Pulmonary artery endothelial cell (primary cell): ENCODE measurements at regions not wholly inside any gene's neighbourhood (a gene's known extent, or its start where the extent isn't known, plus 50 kb on each side); places are given as distances from the start of the nearest gene placed in this dataset.

Source experiments
- DNase-seq: peaks from one replicate; pipeline ENCODE4 v3.0.0-alpha.2; 2011; ENCODE audit warnings: low read depth, low spot score

DNA sequence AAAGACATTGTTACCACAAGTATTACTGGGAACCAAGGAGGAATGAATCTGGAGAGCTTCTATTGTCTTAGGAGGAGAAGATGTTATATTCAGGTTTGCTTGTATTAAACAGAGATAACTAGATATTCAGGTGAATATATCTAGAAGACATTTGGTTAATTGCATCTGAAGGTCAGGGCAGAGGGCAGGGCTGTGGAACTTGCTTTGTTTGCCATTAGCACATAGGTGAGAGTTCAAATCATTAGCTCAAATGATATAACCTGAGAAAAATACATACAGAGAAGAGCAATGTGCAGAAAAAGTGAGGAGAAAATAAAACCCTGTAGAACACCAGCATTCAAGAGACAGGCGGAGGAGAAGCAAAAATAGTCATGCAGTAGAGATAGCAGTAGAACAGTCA is 116.8 kb downstream of the DNAJB9 start:
- DNase-seq = no peak

DNA sequence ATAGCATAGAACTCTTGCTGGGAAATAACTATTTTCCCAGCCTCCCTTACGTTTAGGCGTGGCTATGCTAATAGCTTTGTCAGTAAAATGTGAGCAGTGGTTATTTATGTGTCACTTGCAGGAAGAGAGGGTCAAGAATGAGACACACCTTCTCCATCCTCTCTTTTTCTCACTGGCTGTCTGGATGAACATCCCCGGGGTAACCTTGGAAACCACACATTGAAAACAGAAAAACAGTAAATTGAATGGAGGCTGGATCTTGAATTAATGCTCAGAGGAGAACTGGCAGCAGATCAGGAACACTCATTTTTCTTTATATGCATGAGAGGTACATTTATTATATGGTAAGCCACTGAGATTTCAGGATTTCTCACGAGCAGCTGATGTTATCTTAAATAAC is 127.6 kb downstream of the DNAJB9 start:
- DNase-seq = no peak

DNA sequence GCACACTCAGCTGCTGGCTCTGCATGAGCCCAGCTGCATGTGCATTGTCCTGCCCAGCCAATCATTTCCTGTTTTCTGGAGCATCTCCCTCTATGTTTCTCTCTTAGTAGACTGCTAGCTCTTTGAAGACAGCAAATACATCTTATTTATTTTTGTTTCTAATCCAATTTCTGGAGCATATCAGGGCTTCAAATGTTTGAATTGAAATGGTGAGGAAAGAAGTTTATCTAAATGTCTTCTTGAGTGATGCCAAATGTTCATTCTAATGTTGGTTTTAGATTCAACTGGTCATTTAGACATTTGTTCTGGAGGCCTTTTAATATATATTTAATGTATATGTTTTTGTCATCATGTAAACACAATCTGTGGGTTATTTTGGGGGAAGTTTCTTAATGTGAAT is 141.9 kb downstream of the DNAJB9 start:
- DNase-seq = no peak

DNA sequence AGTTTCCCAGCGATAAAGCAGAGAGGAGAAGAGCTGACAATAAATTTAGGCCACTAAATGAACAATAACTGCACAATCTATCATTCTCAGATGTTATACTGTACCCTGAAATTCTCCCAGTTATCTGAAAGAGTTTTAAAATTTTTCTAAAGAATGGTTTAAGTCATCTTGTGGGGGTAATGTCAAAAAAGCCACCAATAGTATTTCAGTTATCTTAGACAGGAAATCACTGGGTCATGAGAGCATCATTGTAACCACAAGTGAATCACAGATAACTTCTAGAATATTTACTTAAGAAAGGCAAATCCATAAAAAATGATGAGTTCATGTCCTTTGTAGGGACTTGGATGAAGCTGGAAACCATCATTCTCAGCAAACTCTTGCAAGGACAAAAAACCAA is 147.1 kb downstream of the DNAJB9 start:
- no peak for DNase-seq

DNA sequence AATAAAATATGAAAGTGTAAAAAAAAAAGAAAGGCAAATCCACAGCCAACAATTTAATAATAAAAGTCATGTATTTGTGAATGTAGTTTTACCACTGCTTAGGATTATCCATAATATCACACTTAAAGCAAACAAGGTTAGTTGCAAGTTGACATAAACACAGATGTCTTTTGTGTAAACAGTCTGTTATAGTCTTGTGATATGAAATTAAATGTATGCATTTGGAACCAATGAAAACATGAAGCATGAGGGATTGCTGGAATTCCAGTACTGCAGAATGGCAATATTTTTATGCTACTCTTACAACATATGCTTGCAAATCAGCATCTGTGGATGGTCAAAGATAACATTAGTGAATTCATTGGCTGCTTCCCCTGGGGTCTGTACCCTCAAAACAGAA is 148.1 kb downstream of the DNAJB9 start:
- DNase-seq = no peak

DNA sequence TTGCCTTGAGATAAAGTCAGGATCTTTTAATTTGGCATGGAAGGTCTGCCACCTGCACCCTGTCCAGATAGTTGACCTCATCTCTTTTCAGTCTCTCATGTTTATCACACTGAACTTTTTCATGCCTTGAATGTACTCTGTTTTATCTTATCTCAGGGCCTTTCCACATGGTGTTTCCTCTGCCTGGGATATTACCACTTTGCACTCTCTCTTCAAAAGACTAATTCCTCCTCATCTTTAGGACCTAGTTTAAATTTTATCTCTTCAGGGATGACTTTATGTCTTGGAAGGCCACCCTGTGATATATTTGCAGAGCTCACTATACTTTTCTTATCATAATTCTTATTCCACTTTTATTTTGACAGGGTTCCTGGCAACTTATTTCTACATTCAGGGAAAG is 150.0 kb downstream of the DNAJB9 start:
- DNase-seq = no peak

DNA sequence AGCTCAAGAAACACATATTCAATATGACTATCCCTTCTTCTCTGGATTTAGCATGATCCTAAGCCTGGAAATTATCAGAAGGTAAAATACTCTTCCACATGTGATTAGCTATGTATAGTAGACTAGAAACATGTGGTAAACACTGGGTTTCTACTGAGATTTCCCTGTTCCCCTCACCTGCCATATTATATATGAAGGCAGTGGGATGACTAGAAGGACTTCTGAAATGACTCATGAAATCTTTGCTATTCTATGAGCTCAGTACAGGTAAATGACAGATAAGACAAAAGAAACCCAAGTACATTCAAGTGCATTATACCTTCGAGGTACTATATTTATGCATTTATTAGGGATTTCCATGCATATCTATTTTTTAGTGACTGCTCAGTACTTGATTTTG is 152.9 kb downstream of the DNAJB9 start:
- no peak for DNase-seq

DNA sequence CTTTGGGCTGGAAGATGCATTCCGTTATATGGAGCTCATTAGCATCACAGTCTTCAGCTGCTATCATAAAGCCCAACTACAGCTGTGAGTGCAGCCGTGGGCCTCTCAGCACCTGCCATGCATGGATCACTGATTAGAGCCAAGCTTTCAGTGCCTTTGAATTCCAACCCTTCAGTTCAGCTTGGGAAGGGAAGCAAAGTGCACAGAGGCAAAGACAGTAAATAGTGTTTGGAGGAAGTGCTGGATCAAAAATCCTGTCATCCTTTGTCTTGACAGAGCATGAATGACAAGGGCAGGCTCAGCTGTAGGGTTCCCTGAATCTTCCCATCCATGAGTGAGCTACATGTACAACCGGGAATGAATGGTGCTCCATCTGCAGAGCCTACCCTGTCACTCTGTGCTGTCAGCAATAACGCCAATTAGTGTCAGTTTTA is 153.7 kb downstream of the DNAJB9 start:
- DNase-seq = no peak

DNA sequence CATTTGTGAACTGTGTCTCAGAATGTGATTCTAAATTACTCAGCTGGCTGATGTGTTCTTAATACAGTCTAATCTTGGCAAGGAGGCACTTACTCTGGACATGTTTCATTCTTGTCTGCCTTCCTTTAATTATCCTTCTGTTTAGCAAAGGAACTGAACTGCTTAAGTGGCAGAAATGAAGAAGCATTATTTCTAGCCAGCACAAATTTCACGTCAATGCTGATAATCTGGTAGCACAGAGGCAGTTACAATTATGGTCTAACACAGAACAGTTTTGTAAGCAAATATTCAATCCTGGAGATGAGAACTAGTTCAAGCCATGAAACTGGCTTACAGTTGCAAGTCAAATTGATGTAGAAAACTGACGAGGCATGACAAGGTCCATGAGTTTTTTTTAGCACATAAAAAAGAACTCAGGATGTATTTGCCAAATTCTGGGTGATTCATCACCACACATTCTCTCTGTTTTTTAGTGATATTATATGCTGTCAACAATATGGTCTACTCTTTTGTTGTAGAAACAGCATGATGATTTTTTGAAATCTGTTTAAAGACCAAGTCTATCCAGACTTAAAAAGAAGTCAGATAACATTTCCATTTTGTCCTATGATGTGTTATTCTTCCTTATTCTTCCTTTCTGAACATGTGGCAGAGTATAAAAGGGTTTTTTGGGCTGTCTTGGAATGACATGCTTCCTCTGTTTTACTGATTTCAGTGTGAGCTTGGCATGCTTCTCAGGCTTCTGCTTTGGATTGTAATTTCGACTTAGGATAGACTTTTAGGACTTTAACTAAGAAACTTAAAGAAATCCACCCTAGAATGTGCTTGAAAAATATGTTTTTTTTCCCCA is 154.8 kb downstream of the DNAJB9 start:
- DNase-seq = no peak

DNA sequence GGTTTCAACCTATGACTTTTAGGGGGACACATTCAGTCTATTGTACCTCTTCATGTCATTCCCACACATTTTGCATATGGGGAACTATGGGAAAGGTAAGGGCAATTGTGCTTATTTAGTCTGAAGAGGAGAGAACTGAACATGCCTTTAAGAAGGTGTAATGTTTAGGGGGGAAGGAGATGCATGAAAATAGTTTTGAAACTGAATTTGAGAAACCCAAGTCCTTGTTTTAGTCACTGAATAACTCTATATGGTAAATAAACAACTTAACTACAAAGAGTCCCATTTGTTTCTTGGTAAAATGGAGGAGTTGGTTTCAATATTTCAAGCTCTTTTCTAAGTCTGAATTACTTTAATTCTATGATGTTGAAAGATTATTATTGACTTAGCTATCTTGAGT is 166.1 kb downstream of the DNAJB9 start:
- DNase-seq = no peak

DNA sequence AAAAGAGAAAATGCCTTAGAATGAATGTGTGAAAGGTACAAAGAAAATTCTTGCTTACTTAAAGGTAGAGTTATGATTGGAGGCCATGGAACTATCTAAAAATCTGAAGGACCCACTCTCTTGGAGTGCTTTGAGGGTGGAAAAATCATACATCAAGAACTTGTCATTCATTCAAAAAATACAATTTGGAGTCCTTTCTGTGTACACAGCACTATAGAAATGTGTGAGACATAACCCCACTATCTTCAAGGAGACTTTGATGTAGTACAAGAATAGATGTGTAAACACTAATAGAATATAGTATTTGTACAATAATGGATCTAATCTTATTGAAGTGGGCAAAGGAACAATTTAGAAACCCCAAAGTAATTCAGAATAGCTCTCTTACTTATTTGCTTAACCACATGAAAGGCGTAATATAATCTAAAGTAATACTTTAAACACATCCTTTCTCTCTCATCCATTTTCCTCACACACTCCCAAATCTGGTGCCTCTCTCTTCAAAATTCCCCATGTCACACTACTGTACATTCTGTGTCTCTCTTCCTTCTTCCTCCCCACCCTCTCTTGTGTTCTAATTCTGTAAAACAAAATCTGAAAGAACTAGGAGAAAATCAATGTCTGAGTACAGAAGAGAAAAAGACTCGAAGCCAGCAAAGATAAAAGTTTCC is 166.7 kb downstream of the DNAJB9 start:
- no peak for DNase-seq

DNA sequence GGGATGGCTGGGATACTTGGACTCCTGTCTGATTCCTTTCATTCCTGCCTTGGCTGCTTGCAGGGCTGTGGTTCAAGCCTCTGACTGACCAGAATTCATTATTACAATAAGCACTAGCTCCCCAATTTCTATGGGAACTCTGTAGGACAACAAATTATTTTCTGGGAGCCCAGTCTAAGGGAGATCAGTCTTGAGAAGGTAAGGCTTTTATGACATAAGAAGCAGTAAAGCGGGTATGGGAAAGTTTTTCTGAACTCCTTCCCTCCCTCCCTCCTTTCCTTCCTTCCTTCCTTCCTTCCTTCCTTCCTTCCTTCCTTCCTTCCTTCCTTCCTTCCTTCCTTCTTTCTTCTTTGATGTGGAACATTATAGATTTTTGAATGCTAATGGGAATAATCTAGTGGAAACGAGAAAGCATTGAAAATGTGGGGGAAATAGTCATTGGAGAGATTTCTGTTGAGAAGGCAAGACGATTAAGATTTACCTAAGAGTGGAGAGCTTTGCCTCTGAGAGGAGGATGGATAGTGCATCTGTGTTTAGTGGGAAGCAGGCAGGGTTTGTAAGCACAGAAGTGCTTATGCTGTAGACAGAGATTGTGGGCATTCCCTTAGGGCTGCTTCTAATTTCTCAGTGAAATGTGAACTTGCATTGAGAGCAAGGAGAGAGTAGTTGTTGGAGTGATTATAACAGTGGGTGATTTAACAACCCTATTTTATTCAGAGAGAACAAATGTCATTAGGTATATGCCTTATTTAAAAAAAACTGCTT is 201.5 kb downstream of the DNAJB9 start:
- no peak for DNase-seq

DNA sequence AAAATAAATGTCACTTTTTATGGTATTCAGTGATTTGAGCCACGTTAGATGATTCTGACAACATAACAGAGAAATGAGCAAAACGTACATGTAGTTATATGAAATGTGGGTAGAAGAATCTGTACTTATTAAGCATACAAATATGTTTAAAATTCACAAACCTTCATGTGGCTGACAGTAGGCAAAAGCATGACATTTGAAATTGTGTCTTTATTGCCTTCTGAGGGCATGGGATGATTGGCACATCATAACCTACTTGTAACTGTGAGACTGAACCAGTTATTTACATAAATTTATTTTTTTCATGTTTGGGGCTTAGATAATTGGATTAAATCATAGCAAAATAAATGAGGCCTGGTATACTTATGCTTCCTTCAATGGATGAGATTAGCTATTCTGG is 202.2 kb downstream of the DNAJB9 start:
- no peak for DNase-seq

DNA sequence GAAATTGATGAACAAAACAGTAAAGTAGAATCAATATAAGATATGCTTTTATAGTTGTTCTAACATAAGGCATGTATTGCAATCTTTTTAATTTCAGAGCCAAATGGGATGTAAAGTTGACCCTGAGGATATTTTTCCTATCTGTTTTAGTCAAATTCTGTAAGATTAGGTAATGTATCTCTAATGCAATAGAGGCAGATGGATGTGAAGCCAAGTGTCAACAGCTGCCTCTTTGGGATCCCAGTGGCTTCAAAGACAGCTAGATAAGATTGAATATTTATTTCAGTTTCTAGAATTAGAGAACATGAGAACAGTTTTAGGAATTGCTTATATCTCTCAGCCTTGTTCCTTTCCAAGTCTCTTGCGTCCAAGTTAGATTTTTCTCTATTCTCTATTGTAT is 208.3 kb downstream of the DNAJB9 start:
- DNase-seq = no peak

DNA sequence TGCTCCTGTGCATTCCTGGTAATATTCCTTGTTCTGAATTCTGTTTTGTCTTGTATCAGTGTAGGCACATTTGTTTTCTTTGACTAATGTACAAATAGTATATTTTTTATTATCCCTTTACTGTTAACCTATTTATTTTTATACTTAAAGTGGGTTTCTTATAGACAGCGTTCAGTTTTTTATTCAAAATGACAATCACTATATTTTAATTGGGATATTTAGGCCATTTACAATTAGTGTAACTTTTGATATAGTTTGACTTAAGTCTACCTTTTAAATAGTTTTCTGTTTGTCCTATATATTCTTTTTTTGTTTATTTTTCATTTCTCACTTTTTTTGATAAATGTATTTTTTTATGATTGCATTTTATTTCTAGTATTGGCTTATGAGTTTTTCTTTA is 219.8 kb downstream of the DNAJB9 start:
- no peak for DNase-seq

DNA sequence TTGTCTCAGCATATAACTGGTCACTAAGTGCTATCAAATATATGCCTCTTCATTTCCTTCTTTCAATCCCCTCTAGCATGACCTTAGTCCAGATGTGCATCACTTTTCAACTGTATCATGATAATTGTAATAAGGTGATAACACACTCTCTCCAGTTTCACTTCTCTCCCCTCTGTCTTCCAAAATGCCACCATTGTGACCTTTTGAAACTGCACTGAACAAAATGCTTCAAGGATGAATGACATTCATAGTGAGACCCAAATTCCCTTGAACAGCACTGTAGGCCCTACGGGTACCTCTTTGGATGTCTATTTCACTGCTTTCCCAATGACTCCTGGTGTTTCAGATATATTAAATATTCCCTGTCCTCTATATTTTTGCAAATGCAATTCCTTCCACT is 224.8 kb downstream of the DNAJB9 start:
- no peak for DNase-seq

DNA sequence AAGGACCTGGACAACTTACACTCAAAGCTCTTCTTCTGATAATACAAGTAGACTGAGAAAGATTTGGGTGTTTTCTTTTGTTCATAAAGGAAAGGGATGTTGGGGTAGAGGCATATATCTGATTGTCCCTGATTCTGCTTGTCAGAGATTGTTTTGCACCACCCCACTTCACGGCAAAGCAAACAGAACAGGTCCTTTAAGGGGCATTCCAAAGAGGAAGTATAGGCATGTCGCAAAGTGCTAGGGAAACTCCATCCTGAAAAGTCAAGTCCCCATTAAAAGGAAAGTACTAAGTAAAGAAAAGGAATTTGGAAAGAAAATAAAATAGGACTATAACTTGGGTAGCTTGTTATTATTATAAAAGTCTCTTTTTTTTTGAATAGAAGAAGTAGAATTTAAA is 233.0 kb downstream of the DNAJB9 start:
- DNase-seq = no peak

DNA sequence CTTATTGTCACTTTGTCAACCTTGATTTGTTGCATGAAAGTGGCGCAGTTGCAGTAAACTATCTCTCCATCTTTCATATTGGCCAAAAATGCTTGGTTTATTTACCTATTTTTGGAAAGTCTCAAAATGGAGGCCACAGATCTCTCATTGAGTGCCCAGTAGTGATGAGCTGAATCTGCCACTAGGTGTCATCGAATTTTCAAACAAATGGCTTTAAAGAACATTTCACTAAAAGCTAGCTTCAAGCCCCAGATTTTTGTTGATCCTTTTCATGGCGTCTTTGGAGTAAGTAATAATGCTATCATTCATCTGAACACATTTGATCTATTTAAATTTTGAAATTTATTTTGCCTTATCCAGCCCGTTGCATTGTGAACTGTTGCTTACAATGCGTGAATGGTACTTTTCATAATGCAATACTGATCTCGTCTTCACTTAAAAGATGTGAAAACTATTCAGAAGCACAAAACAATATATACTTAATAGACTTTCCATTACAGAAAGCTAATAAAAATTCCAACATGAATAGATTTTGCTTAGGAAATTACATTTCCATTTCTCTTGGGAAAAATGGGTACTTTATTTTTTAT is 236.2 kb downstream of the DNAJB9 start:
- no peak for DNase-seq

DNA sequence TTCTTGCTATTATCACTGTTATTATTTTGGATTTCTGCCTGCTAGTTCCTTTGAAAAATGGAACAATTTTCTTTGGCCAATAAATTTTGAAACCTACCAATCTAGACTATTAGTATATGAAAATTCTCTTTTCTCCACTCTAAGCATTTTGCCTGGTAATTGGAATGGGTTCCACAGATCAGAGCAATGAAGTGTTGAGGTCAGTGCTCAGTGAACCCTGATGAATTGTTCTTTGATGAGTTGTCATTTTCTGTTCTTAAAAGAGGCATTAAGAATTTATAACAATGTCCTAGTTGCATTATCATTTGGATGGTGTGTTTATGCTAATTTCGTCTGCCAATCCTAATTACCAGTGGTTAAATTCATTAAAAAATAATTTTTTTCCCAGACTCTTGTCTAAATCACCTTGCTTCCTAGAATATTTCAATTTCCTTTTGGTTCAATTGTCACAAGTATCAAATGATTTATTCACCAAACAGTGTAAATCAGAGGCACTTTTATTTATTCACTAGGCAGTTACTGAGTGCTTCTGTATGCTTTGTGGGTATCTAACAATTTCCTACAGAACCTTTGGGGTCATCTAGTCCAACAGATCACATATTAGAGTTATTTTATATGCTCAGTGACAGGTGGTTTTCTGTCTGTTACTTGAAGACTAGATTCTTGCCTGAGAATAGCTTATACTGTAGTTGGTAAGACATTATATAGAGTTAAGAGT is 239.0 kb downstream of the DNAJB9 start:
- DNase-seq = no peak

DNA sequence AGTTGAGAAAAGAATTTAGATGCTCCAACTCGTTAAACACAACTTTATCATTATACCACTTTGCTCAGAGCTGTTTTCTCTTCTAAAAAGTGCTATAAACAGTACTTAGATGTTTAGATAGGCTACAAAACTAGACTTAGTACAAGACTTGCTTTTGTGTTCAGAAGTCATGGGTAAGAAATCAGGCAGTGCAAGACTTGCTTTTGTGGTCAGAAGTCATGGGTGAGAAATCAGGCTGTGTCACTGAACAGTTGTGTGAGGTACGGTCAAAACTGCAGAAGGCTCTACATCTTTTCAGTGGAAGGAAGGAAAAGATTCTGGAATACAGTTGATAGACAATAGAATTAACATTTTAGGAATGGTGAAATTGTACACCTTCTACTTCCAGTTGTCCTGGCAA is 239.7 kb downstream of the DNAJB9 start:
- no peak for DNase-seq

DNA sequence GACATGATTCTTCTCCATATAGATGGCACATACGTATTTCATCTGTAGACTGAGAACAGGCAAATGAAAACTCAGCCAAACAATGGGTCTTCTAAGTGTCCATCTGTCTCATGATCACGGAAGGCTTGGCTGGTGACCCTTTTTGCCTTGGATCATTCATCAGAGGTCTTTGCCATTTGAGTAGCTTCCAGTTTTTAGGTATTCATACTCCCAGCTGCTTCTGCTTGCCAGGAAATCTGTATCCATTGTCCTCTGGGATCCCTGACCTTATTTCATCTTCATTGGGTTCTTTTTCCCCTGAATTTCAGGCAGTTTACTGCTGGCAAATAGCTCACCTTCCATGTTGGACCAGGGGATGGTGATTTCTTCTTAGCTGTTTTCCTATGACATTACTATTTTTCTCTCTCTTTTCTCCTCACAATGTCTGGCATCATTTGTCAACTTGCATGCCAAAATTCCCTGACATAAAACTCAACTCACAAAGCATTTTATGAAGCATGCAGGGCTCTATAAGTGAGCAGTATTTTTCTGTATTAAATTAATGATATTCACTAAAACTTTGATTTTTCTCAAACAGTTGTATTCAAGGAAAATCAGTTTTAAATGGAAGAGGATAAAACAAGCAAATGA is 241.2 kb downstream of the DNAJB9 start:
- DNase-seq = no peak
